H1 (cell line): ENCODE measurements at regions not wholly inside any gene's neighbourhood (a gene's known extent, or its start where the extent isn't known, plus 50 kb on each side); places are given as distances from the start of the nearest gene placed in this dataset.

Experiments
- ATF2 ChIP-seq: IDR thresholded peaks from 2 replicates; pipeline ENCODE4 v1.6.1; 2012; ENCODE audit warnings: low read length, inconsistent platforms
- BACH1 ChIP-seq: IDR thresholded peaks from 2 replicates; pipeline ENCODE4 v1.6.1; 2012; ENCODE audit warnings: low read length, improper control_type of control experiment
- BRCA1 ChIP-seq: IDR thresholded peaks from 2 replicates; pipeline ENCODE4 v1.6.1; 2012; ENCODE audit warnings: low read depth, low read length, improper control_type of control experiment
- CEBPB ChIP-seq: IDR thresholded peaks from 2 replicates; pipeline ENCODE4 v1.6.1; 2012; ENCODE audit warnings: low read depth, low read length
- E2F6 ChIP-seq: IDR thresholded peaks from 2 replicates; pipeline ENCODE4 v1.6.1; 2012; ENCODE audit warnings: inconsistent platforms
- EGR1 ChIP-seq: IDR thresholded peaks from 2 replicates; pipeline ENCODE4 v1.6.1; 2011; ENCODE audit warnings: low read depth, low read length, borderline replicate concordance
- KDM4A ChIP-seq: IDR thresholded peaks from one replicate; pipeline ENCODE4 v1.7.1; 2012; ENCODE audit warnings: low read depth, mild to moderate bottlenecking, moderate library complexity, low read length, inconsistent platforms; ENCODE audit not compliant: severe bottlenecking
- SIN3A ChIP-seq, 2 experiments: IDR thresholded peaks in 1 of 2; conservative IDR thresholded peaks in 1 of 2; 2 replicates each; pipeline ENCODE4 v1.6.1; 2011 to 2012; ENCODE audit warnings: low read length in 2 of 2, improper control_type of control experiment in 1 of 2, low read depth in 1 of 2, mild to moderate bottlenecking in 1 of 2

- no peak for TF ChIP-seq E2F6
- no peak for TF ChIP-seq ATF2
- no peak for TF ChIP-seq KDM4A
- TF ChIP-seq BRCA1 = no peak
- no peak for TF ChIP-seq SIN3A (conservative IDR thresholded peaks at IDR 0.05 in 1 of 2, IDR thresholded peaks at IDR 0.05 in 1 of 2; ENCODE audit: low read depth in 1 of 2, low read length in 2 of 2)
- no peak for TF ChIP-seq EGR1
- TF ChIP-seq CEBPB = no peak
- TF ChIP-seq BACH1 = no peak
These were observed 74.8 kb upstream of the RIOK3 start (continued) for GRCh38 chr18:23378302-23378686.
